Colonic mucosa (tissue), 4 donors: ENCODE measurements at regions not wholly inside any gene's neighbourhood (a gene's known extent, or its start where the extent isn't known, plus 50 kb on each side); places are given as distances from the start of the nearest gene placed in this dataset.
A peak's percentile ranks its signal among the peaks of the same experiment; 100 is the strongest.

Experiments
- DNase-seq: peaks from one replicate; pipeline ENCODE4 v3.0.0-alpha.2; 2020
- H3K27ac ChIP-seq: fragments of 200-600 bp; one replicate; pipeline ENCODE4 v1.8.0; 2021
- H3K27me3 ChIP-seq: fragments of 200-600 bp; one replicate; pipeline ENCODE4 v1.8.0; 2021
- H3K36me3 ChIP-seq: fragments of 200-600 bp; one replicate; pipeline ENCODE4 v1.8.0; 2021
- H3K4me1 ChIP-seq: fragments of 200-600 bp; one replicate; pipeline ENCODE4 v1.8.0; 2021; ENCODE audit warnings: mild to moderate bottlenecking
- H3K4me3 ChIP-seq: fragments of 200-600 bp; one replicate; pipeline ENCODE4 v1.8.0; 2021
- H3K9ac ChIP-seq, 2 donors: one replicate each; pipeline ENCODE4 v1.7.0; 2013; ENCODE audit warnings: control low read depth in 2 of 2, low read depth in 2 of 2, low read length in 2 of 2
- H3K9me3 ChIP-seq: fragments of 200-600 bp; one replicate; pipeline ENCODE4 v1.8.0; 2021
- CTCF ChIP-seq: fragments of 200-600 bp; IDR thresholded peaks from one replicate; pipeline ENCODE4 v1.8.0; 2022; ENCODE audit warnings: antibody characterized with exemption, mild to moderate bottlenecking
- intact Hi-C: fragments of 100-400 bp; cut with DNase I; formaldehyde crosslinking; loops from one replicate; pipeline ENCODE4 v1.14.1; 2022
- donor health status: healthy.
- donor health status: DM: no; HTN: no; CAD: no.
- donor health status: DM: no; HTN: no; CAD: no.

GRCh38 chr6:110558575-110558974, 82.2 kb upstream of the SLC22A16 start:
- intact Hi-C loops = no loop called here
- no peak for TF ChIP-seq CTCF
- no peak overlapping the region for H3K9ac ChIP-seq

GRCh38 chr6:110557199-110557598, 80.8 kb upstream of the SLC22A16 start:
- intact Hi-C loops = no loop called here
- no peaks in the 10 kb centered on the region for H3K9me3 ChIP-seq
- no peak for TF ChIP-seq CTCF
- no peak overlapping the region for H3K27ac ChIP-seq
- no peak overlapping the region for H3K9ac ChIP-seq
- H3K27me3 ChIP-seq = no peaks in the 10 kb centered on the region
- H3K4me3 ChIP-seq = no peak overlapping the region
- peak; percentile 1 for DNase-seq
- H3K36me3 ChIP-seq = no peaks in the 10 kb centered on the region
- H3K4me1 ChIP-seq = no peaks in the 10 kb centered on the region

More at GRCh38 chr6:110558575-110558974, 82.2 kb upstream of the SLC22A16 start:
- H3K4me1 ChIP-seq = no peaks in the 10 kb centered on the region
- H3K9me3 ChIP-seq = no peaks in the 10 kb centered on the region
- no peak overlapping the region for H3K4me3 ChIP-seq
- no peak overlapping the region for H3K27ac ChIP-seq
- H3K36me3 ChIP-seq = no peaks in the 10 kb centered on the region
- no peaks in the 10 kb centered on the region for H3K27me3 ChIP-seq
- peak; percentile 6 for DNase-seq

GRCh38 chr6:110556317-110557110, 80.1 kb upstream of the SLC22A16 start:
- no peak for DNase-seq
- H3K4me1 ChIP-seq = no peaks in the 10 kb centered on the region
- H3K36me3 ChIP-seq = no peaks in the 10 kb centered on the region
- intact Hi-C loops = no loop called here
- no peak overlapping the region for H3K4me3 ChIP-seq
- no peak overlapping the region for H3K27ac ChIP-seq
- H3K27me3 ChIP-seq = no peaks in the 10 kb centered on the region
- H3K9ac ChIP-seq = no peak overlapping the region
- no peaks in the 10 kb centered on the region for H3K9me3 ChIP-seq
- TF ChIP-seq CTCF = no peak

GRCh38 chr6:110554966-110555460, 78.6 kb upstream of the SLC22A16 start:
- intact Hi-C loops = no loop called here
- DNase-seq = no peak
- TF ChIP-seq CTCF = no peak
- H3K36me3 ChIP-seq = no peaks in the 10 kb centered on the region
- no peaks in the 10 kb centered on the region for H3K9me3 ChIP-seq
- no peak overlapping the region for H3K4me3 ChIP-seq
- no peak overlapping the region for H3K9ac ChIP-seq
- no peak overlapping the region for H3K27ac ChIP-seq
- H3K4me1 ChIP-seq = no peaks in the 10 kb centered on the region
- H3K27me3 ChIP-seq = no peaks in the 10 kb centered on the region

- no peak for TF ChIP-seq CTCF
- intact Hi-C loops = no loop called here
- no peak for DNase-seq
- no peaks in the 10 kb centered on the region for H3K4me1 ChIP-seq
- H3K27ac ChIP-seq = no peak overlapping the region
- no peak overlapping the region for H3K4me3 ChIP-seq
- no peaks in the 10 kb centered on the region for H3K27me3 ChIP-seq
- no peaks in the 10 kb centered on the region for H3K9me3 ChIP-seq
- no peaks in the 10 kb centered on the region for H3K36me3 ChIP-seq
- H3K9ac ChIP-seq = no peak overlapping the region
Observed at GRCh38 chr6:110554441-110554840, 78.0 kb upstream of the SLC22A16 start.
